Hematopoietic multipotent progenitor cell (in vitro differentiated cells): ENCODE measurements at regions not wholly inside any gene's neighbourhood (a gene's known extent, or its start where the extent isn't known, plus 50 kb on each side); places are given as distances from the start of the nearest gene placed in this dataset.

ENCODE experiments used
- DNase-seq, 3 donors: peaks; one replicate each; pipeline ENCODE4 v3.0.0-alpha.2; 2011 to 2015; ENCODE audit warnings: low read depth in 2 of 3, low spot score in 2 of 3

DNA sequence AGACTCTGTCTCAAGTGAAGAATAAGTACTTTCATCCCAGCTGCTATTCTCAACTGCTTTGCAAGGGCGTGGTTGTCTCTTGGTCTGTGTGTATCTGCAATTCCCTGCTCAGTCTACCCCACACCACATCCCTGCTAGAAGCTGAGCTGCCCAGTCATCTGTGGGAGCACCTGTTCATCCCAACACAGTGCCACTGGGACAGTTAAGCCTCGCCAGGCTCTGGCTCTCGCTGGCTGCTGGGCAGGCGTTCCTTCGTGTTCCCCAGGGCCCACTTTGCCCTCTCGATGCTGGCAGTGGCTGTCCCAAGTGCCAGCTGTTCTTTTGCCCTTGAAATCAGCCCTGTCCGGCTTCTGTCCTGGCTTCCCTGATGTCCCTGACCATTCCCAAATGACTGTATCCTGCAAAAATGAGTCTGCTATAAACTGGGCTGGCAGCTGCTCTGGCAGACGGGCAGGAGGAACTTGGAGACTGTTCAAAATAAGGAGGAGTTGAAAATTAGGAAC is 91.6 kb upstream of the KLHL25 start:
- DNase-seq, result no peak

DNA sequence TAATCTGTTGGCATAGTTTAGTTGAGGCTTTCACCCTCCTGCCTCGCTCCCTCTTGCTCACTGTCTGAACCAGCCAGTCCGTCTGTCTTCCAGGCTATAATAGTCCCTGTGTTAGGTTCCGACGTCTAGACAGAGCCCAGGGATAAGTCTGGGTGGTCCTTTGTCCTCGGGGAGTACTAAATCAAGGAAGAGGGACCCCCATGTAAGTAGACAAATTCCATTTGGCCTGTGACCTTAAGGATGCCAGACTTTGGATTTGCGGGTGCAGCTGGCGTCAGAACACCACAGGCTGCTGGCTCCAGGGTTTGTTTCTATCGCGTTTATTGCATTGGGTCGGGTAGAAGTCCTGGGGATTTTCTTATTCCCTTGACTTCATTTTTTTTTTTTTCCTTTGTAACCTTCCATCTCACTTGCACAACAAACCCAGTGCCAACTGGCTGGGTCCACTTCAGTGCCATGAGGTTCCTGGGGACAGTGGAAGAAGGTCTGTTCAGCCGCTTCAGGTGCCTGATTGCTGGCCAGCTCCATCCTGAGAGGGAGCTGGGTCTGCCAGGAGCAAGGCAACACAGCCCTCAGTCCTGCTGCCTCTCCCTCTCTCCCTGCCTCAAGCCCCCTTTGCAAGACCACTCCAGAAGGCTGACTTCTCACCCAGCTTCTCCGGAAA is 95.4 kb upstream of the KLHL25 start:
- DNase-seq, result no peak

DNA sequence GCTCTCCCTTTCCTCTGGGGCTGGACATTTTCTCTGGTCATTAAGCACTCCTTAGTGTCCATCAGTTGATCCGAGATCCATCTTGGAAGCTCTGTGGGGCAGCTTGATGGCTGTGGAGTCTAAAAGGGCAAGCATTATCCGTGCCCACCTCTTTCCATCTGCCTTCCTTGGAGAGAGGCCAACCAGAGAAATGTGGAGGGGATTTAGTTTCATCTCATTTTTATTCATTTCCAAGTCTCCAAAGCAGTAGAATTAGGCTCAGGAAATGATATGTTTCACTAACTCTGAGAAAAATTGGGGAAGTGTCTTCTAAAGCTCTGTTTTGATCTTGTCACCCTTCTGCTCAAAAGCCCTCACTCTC is 95.9 kb upstream of the KLHL25 start:
- DNase-seq, result no peak

GRCh38 chr15:85891470-85891869 is 96.7 kb upstream of the KLHL25 start:
- DNase-seq, result no peak

DNA sequence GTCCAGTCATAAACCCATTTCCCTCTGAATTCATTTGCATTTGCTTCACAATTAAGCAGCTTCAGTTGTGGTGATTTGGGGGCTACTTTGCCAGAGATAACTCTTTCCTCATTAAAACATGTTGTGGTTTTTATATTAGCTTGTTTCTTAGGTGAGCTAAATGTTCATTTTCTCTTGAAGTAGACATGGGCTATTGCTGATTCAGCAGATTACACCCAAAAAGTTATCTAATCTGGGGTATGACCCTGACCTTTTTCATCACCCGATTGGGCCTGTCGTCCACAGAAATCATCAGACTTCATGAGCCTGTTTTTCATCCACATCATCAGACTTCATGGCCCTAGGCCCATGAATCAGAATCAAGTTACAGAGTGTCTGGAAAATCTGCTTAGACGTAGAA is 97.5 kb upstream of the KLHL25 start:
- DNase-seq, result no peak

- DNase-seq, result no peak
Measured at GRCh38 chr15:85897207-85897894, 102.6 kb upstream of the KLHL25 start.

DNA sequence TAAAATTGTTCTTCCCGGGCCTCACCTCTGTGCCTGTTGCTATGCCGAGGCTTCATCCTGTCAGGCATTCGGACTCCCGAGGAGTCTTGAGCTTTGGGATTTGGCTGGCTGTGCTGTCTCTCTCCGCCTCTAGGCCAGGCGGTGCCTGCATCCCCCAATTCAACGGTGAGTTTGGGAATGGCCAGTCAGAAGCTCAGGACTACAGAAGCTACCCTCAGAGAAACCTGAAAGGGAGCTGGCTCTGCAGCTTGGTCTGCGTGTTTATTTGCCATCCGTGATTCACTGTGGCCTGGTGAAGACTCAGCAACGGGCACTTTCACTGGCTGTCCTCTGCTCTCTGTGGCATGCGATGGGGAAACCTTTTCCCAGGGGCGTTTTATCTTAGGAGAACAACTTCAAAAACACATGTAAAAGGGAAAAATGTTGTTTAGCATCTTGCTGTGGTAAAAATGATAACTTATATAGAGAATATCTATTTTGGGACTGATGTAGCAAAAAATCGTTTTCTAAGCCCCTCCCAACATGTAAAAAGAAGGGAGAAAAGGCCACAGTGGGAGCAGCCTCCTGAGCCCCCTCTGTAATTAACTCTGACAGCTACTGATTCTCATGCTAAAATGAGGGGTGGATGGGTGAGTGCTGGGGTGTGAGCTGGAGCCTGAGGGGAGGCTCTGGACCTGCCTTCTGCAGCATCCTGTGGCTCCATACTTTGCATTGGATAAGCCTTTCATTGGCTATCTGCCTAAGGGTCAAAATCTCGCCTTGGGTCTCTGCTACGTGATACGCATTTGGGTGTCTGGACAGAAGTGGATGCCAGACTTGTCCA is 103.4 kb upstream of the KLHL25 start:
- no peak for DNase-seq

DNA sequence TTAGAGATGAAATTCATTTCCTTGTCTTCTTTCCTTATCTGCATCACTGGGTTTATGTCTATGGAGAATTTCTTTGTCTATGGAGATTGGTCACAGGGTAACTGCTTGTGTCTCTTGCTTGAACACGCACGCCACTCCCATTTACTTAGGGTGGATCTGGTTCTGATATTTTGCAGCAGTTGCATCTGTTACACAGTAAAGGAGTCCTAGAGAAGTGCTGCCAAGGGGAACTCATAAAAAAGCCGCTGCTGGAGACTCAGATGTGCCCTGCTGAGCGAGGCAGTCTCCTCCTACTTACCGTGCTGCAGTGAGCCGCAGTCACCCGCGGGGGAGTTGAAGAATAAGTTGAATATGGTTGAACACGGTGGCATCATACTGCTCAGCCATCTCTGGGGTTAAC is 105.2 kb upstream of the KLHL25 start:
- DNase-seq, result no peak

DNA sequence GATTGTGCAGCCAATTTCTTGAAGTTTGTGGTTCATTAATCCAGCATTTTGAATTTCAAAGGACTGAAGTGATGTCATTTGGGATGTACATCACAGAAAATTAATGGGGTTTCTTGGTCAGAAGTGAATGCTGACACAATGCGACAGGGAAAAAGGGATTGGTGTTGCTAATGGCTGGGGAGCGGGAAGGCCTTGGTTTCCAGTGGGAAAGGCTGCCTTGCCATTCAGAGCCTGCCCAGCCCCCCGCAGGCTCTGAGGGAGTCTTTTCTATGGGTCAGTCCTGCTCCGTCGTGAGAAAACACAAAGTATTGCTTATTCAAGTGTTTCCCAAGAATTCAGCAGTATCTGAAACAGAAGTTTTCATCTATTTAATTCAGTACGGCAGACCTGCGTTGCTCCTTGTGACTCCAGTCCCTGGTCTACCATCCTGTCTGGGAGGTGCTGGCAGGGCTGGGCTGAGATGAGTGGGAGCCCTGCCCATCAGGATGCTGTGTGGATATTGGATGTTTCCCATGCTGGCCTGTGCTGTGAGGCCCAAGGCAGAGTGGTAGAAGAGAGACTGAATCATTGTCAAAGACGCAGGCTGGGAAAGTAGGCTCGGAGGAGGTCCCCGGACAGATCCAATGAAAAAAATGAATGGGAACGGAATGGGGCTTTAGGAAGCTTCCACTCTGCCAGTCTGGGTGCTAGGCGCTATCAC is 111.2 kb upstream of the KLHL25 start:
- DNase-seq, result no peak

- no peak for DNase-seq
Measured at GRCh38 chr15:85906640-85907039, 111.9 kb upstream of the KLHL25 start.

DNA sequence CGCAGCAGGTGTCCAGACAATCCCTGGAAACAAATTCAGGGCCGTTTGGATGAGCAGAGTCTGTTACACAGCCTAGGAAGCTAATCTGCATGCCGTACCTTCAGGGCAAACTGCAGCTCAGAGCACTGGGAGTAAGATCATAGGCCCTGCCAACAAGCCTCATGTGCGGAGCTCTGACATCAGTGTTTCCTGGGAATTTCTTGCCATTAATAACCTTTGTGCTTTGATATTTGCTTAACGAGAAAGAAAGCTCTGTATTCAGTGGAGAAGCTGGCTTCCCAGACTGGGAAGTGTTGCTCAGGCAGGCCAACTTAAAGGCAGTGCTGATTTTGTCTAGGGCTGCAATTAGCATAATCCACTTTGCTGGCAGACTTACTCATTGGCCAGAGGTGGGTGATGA is 116.1 kb upstream of the KLHL25 start:
- DNase-seq, result no peak

DNA sequence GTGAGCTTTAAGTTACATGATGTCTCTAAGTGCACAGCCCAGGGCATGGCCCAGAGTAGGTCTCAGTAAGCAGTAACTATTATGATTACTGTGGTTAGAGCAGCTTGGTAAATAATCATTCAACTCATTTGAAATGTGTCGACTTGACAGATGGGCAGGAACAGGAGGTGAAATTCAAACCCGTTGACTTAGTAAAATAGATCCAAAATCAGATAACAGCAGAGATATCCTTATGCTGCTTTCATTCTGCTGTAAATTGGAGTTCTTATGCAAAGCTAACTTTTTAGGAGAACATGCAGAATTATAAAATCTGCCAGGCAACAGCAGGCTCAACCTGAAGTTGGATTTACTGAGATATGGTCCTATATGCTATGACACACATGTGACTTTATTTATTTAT is 118.7 kb upstream of the KLHL25 start:
- no peak for DNase-seq

DNA sequence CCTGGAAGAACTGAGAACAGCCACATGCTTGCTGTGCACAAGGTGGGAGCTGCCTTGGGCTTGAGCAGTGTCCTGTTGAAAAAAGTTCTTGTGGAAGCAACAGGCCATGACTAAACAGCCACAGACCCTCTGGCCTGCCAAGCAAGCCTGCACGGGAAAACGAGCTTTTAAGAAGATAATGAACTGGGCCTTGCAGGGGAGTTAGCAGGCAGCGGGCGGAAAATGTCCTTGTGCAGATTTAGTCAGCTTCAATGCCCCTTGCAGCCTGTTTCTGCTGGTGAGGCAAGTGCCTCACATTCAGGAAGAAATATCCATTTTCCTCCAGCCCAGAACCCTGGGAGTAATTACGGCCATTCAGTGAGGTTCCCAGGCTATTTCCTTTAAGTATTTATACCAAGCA is 126.2 kb upstream of the KLHL25 start:
- DNase-seq, result no peak

DNA sequence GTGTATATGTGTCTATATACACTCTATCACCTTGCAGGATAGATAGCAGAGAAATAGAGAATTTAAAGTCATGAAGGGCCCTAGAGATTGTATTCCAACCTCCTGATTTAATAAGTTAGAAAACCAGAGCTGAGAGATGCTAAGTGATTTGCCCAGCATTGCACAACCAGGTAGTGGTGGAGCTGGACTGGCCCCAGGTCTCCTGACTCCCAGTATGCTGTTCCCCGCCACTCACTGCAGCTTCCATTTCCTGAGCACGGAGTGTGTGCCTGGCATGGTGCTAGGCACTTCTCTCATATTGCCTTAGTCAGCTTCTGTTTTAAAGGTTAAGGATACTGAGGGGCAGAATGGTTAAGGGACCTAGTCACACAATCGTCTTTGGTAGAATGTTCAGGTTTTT is 129.4 kb upstream of the KLHL25 start:
- no peak for DNase-seq

- no peak for DNase-seq
Measured at GRCh38 chr15:85925649-85926237, 131.0 kb upstream of the KLHL25 start.

DNA sequence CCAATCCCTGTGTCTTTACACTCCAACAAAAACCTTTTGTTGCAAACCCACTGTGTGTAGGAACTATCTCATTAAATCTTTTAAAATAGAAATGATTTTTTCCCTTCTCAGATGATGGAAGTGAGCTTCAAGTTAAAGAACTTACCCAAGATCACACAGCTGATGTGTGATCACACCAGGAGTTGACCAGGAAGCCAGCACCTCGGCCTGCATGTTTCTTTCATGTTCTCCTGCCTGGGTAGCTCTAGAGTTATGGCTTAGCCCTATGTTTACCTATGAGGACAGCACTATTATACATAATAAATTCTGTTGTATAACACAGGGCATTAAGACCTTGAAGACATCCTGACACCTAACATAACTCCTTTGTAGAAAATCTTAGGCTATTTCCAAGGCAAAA is 132.1 kb upstream of the KLHL25 start:
- DNase-seq, result no peak

- no peak for DNase-seq
Measured at GRCh38 chr15:85927931-85928537, 133.3 kb upstream of the KLHL25 start.

- DNase-seq, result no peak
Measured at GRCh38 chr15:85929786-85930185, 135.1 kb upstream of the KLHL25 start.

DNA sequence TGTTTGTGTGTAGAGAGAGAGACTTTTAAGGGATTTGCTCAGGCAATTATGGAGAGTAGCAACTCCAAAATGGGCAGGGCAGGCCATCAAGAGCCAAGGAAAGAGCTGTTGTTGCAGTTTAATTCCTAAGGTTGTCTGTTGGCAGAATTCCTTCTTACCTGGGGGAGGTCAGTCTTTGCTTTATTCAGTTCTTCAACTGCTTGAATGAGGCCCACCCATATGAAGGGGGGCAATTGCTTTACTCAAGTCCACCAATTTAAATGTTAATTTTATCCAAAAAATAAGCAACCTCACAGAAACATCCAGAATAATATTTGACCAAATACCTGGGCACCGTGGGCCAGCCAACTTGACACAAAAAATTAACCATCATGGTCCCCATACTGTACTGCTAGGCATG is 137.7 kb upstream of the KLHL25 start:
- DNase-seq, result no peak

GRCh38 chr15:85934691-85935090 is 140.0 kb upstream of the KLHL25 start:
- no peak for DNase-seq
